GM20000 (cell line): ENCODE measurements at regions not wholly inside any gene's neighbourhood (a gene's known extent, or its start where the extent isn't known, plus 50 kb on each side); places are given as distances from the start of the nearest gene placed in this dataset.

Experiments
- DNase-seq: peaks from one replicate; pipeline ENCODE4 v3.0.0; 2012; ENCODE audit warnings: low spot score
- CTCF ChIP-seq: IDR thresholded peaks from 2 replicates; pipeline ENCODE4 v1.5.1; 2012; ENCODE audit warnings: mild to moderate bottlenecking, control low read depth; ENCODE audit errors: extremely low read depth, missing control alignments

- DNase-seq: no peak
- no peak for TF ChIP-seq CTCF
Measured at GRCh38 chr18:28789502-28789901, 612.6 kb upstream of the CDH2 start.

GRCh38 chr18:28786926-28787325, 610.0 kb upstream of the CDH2 start:
- no peak for DNase-seq
- no peak for TF ChIP-seq CTCF

DNA sequence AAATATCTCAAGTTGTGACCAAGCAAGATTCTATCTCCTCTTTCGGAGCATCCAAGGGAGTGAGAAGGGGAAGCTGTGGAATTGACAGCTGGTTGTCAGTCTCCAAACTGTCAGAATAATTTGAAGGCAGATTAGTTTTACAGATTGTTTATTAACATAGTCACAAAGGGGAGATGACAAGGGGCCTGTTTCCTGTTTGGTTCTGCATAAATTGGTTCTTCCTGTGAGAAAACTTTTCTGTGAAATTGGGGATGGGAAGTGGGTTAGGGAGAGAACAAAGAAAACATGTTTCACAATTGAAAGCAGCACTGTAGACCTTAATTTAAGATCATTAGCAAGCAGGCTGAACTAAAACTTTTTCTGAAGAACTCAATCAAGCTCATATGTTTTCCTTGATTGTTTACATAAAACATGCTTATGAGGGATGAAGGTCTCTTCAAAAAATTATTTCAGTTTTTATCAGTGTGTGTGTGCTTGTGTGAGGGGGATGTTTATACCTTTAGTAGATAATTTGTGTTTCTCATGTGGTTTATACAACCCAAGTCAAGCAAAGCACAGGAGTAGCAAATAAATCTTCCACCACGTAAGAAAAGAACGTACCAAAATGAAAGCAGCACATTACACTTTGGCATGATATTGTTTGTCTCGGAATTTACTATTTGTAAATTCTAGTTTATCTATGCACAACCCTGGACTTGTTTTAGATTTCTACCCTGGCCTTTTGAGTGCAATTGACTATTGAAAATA, 604.9 kb upstream of the CDH2 start:
- no peak for DNase-seq
- TF ChIP-seq CTCF: no peak

DNA sequence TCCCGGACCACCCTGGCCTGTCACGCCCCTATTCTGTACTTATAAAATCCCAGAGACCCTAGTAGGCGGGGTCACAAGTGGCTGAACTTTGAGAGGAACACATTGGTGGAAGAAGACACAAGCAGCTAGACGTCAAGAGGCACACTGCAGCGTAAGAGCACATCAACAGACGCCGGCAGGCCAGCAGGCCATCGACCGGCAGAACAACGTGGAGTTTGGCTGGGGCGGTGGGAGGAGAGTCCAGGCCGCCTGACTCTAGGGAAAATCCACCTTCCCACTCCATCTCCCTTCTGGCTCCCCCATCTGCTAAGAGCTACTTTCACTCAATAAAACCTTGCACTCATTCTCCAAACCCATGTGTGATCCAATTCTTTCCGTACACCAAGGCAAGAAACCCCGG, 601.8 kb upstream of the CDH2 start:
- TF ChIP-seq CTCF: no peak
- no peak for DNase-seq

DNA sequence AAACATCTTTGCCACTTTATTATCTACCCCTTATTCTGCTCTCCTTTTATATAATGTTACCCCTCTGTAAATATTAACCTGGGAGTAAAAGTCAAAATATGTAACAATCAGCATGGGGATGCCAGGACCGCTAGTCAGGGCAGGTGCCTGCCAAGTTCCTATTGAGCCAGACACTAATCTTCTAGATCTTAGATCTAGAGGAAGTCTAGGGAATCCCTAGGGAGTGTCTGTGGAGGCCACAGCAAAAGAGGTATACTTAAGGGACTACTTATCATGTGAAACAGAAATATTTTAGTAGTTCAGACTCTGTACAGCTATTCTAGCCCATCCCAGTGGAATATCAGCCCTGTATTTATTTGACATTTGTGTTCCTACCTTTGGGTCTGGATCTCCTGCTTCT, 600.8 kb upstream of the CDH2 start:
- DNase-seq: no peak
- TF ChIP-seq CTCF: no peak

GRCh38 chr18:28771849-28772248, 594.9 kb upstream of the CDH2 start:
- DNase-seq: no peak

More at GRCh38 chr18:28771849-28772248, 594.9 kb upstream of the CDH2 start:
- no peak for TF ChIP-seq CTCF
